ENCODE measurements at regions not wholly inside any gene's neighbourhood (a gene's known extent, or its start where the extent isn't known, plus 50 kb on each side); places are given as distances from the start of the nearest gene placed in this dataset.

DNA sequence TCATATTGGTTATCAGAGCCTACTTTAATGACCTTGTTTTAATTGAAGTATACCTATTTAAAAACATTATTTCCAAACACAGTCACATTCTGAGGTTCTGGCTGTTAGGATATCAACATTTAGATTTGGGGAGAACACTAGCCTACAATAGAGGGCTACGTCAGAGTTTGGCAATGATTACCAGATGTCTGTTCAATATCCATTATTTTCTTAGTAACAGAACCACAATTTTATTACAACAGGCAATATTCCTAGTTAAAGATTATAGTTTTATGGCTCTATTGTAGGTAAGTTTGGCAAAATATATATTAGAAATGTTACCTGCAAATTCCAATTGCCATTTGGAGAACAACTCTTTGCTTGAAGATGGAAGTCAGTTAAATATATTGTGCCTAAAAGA lies 1163.1 kb upstream of the MIR17HG start:
- no peak overlapping the region for H4K8ac ChIP-seq (ENCODE audit: low read depth, low read length)
- H3K4ac ChIP-seq (ENCODE audit: low read depth, low read length), result no peak overlapping the region
- no peak overlapping the region for H4K12ac ChIP-seq (ENCODE audit: low read depth, low read length)
- H3K27ac ChIP-seq (ENCODE audit: low read depth, low read length), result no peak overlapping the region
- H2AFZ ChIP-seq (ENCODE audit: insufficient read depth, low read length, poor library complexity), result no peak overlapping the region
- no peak overlapping the region for H3K18ac ChIP-seq (ENCODE audit: low read length)
- no peak overlapping the region for H2BK120ac ChIP-seq (ENCODE audit: insufficient read depth, low read length, poor library complexity)
- DNase-seq, result no peak
- H4K91ac ChIP-seq (ENCODE audit: low read depth, low read length), result no peak overlapping the region
- no peaks in the 10 kb centered on the region for H3K4me1 ChIP-seq (ENCODE audit: control insufficient read depth in 1 of 2, insufficient read depth in 2 of 2, low read length in 2 of 2)
- H3K4me2 ChIP-seq (ENCODE audit: low read length), result no peak overlapping the region
- H2AK5ac ChIP-seq (ENCODE audit: low read length), result no peak overlapping the region
- H2BK5ac ChIP-seq (ENCODE audit: low read depth, low read length, poor library complexity), result no peak overlapping the region
- no peaks in the 10 kb centered on the region for H3K79me1 ChIP-seq (ENCODE audit: low read length)
- H3K23ac ChIP-seq (ENCODE audit: low read length), result no peak overlapping the region
- H3K36me3 ChIP-seq (ENCODE audit: control insufficient read depth in 1 of 2, insufficient read depth in 2 of 2, low read length in 2 of 2), result no peaks in the 10 kb centered on the region
- no peak overlapping the region for H3K4me3 ChIP-seq (ENCODE audit: low read depth, low read length)
- no peaks in the 10 kb centered on the region for H3K79me2 ChIP-seq (ENCODE audit: control insufficient read depth, insufficient read depth, low read length, poor library complexity)
- H3K14ac ChIP-seq (ENCODE audit: low read length), result no peak overlapping the region
- no peak overlapping the region for H3K9ac ChIP-seq (ENCODE audit: low read length)
- no peaks in the 10 kb centered on the region for H3K27me3 ChIP-seq (ENCODE audit: insufficient read depth, low read length)
- no peaks in the 10 kb centered on the region for H3K9me3 ChIP-seq (ENCODE audit: insufficient read depth, low read depth, low read length)
- no CpG with 5 or more reads among the region's 1 CpG for WGBS (ENCODE audit: extremely low coverage, insufficient coverage, insufficient read length)
- H2BK12ac ChIP-seq (ENCODE audit: low read length), result no peak overlapping the region

GRCh38 chr13:90185734-90186133 lies 1161.8 kb upstream of the MIR17HG start:
- Histone ChIP-seq H2BK5ac (ENCODE audit: low read depth, low read length, poor library complexity) (no peak overlapping the region), H3K4me1 (ENCODE audit: control insufficient read depth in 1 of 2, insufficient read depth in 2 of 2, low read length in 2 of 2) (no peaks in the 10 kb centered on the region), H3K79me2 (ENCODE audit: control insufficient read depth, insufficient read depth, low read length, poor library complexity) (no peaks in the 10 kb centered on the region), H4K91ac (ENCODE audit: low read depth, low read length) (no peak overlapping the region), H3K23ac (ENCODE audit: low read length) (no peak overlapping the region), H3K4me2 (ENCODE audit: low read length) (no peak overlapping the region), H3K14ac (ENCODE audit: low read length) (no peak overlapping the region), H2AK5ac (ENCODE audit: low read length) (no peak overlapping the region), H2BK120ac (ENCODE audit: insufficient read depth, low read length, poor library complexity) (no peak overlapping the region), H2AFZ (ENCODE audit: insufficient read depth, low read length, poor library complexity) (no peak overlapping the region), H2BK12ac (ENCODE audit: low read length) (no peak overlapping the region), H3K27me3 (ENCODE audit: insufficient read depth, low read length) (no peaks in the 10 kb centered on the region), H3K36me3 (ENCODE audit: control insufficient read depth in 1 of 2, insufficient read depth in 2 of 2, low read length in 2 of 2) (no peaks in the 10 kb centered on the region), H3K4me3 (ENCODE audit: low read depth, low read length) (no peak overlapping the region), H3K4ac (ENCODE audit: low read depth, low read length) (no peak overlapping the region), H3K9me3 (ENCODE audit: insufficient read depth, low read depth, low read length) (no peaks in the 10 kb centered on the region), H3K27ac (ENCODE audit: low read depth, low read length) (no peak overlapping the region), H3K9ac (ENCODE audit: low read length) (no peak overlapping the region), H3K79me1 (ENCODE audit: low read length) (no peaks in the 10 kb centered on the region), H4K12ac (ENCODE audit: low read depth, low read length) (no peak overlapping the region), H3K18ac (ENCODE audit: low read length) (no peak overlapping the region), H4K8ac (ENCODE audit: low read depth, low read length) (no peak overlapping the region)
- DNase-seq, result no peak

GRCh38 chr13:90187478-90188350 lies 1159.8 kb upstream of the MIR17HG start:
- DNase-seq, result no peak
- H2BK120ac ChIP-seq (ENCODE audit: insufficient read depth, low read length, poor library complexity), result no peak overlapping the region
- H3K4me2 ChIP-seq (ENCODE audit: low read length), result no peak overlapping the region
- H4K91ac ChIP-seq (ENCODE audit: low read depth, low read length), result no peak overlapping the region
- H3K79me1 ChIP-seq (ENCODE audit: low read length), result no peaks in the 10 kb centered on the region
- H3K4me3 ChIP-seq (ENCODE audit: low read depth, low read length), result no peak overlapping the region
- H2BK5ac ChIP-seq (ENCODE audit: low read depth, low read length, poor library complexity), result no peak overlapping the region
- no peak overlapping the region for H4K12ac ChIP-seq (ENCODE audit: low read depth, low read length)
- no CpG with 5 or more reads among the region's 5 CpGs for WGBS (ENCODE audit: extremely low coverage, insufficient coverage, insufficient read length)
- no peak overlapping the region for H2AFZ ChIP-seq (ENCODE audit: insufficient read depth, low read length, poor library complexity)
- no peaks in the 10 kb centered on the region for H3K9me3 ChIP-seq (ENCODE audit: insufficient read depth, low read depth, low read length)
- no peaks in the 10 kb centered on the region for H3K4me1 ChIP-seq (ENCODE audit: control insufficient read depth in 1 of 2, insufficient read depth in 2 of 2, low read length in 2 of 2)
- no peak overlapping the region for H3K18ac ChIP-seq (ENCODE audit: low read length)
- H3K79me2 ChIP-seq (ENCODE audit: control insufficient read depth, insufficient read depth, low read length, poor library complexity), result no peaks in the 10 kb centered on the region
- no peak overlapping the region for H3K14ac ChIP-seq (ENCODE audit: low read length)
- H3K23ac ChIP-seq (ENCODE audit: low read length), result no peak overlapping the region
- H2BK12ac ChIP-seq (ENCODE audit: low read length), result no peak overlapping the region
- H3K27me3 ChIP-seq (ENCODE audit: insufficient read depth, low read length), result no peaks in the 10 kb centered on the region
- H3K27ac ChIP-seq (ENCODE audit: low read depth, low read length), result no peak overlapping the region
- no peak overlapping the region for H2AK5ac ChIP-seq (ENCODE audit: low read length)
- H4K8ac ChIP-seq (ENCODE audit: low read depth, low read length), result no peak overlapping the region
- H3K36me3 ChIP-seq (ENCODE audit: control insufficient read depth in 1 of 2, insufficient read depth in 2 of 2, low read length in 2 of 2), result no peaks in the 10 kb centered on the region
- H3K9ac ChIP-seq (ENCODE audit: low read length), result no peak overlapping the region
- no peak overlapping the region for H3K4ac ChIP-seq (ENCODE audit: low read depth, low read length)

DNA sequence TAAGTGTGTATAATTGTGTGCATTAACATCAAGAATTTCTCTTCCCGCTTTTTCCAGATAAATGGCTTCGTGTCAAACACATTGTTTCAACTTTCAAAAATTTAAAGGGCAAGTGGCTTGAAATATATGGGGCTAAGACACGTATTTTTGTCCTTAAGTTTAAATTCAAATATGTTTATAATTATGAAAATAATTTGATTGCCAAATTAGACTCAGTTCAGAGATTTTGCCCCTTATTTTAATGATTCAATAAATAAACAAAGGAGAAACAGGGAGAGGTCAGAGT lies 1159.2 kb upstream of the MIR17HG start:
- no peak overlapping the region for H4K12ac ChIP-seq (ENCODE audit: low read depth, low read length)
- no peak overlapping the region for H2BK12ac ChIP-seq (ENCODE audit: low read length)

More for the DNA sequence above, 1159.2 kb upstream of the MIR17HG start:
- no peak overlapping the region for H2BK5ac ChIP-seq (ENCODE audit: low read depth, low read length, poor library complexity)
- no peak overlapping the region for H3K18ac ChIP-seq (ENCODE audit: low read length)
- H4K91ac ChIP-seq (ENCODE audit: low read depth, low read length), result no peak overlapping the region
- H3K27ac ChIP-seq (ENCODE audit: low read depth, low read length), result no peak overlapping the region
- no peaks in the 10 kb centered on the region for H3K79me1 ChIP-seq (ENCODE audit: low read length)
- H3K36me3 ChIP-seq (ENCODE audit: control insufficient read depth in 1 of 2, insufficient read depth in 2 of 2, low read length in 2 of 2), result no peaks in the 10 kb centered on the region
- no peaks in the 10 kb centered on the region for H3K4me1 ChIP-seq (ENCODE audit: control insufficient read depth in 1 of 2, insufficient read depth in 2 of 2, low read length in 2 of 2)
- no peak overlapping the region for H3K9ac ChIP-seq (ENCODE audit: low read length)
- H2AFZ ChIP-seq (ENCODE audit: insufficient read depth, low read length, poor library complexity), result no peak overlapping the region
- no peaks in the 10 kb centered on the region for H3K9me3 ChIP-seq (ENCODE audit: insufficient read depth, low read depth, low read length)
- H3K27me3 ChIP-seq (ENCODE audit: insufficient read depth, low read length), result no peaks in the 10 kb centered on the region
- no peak overlapping the region for H3K4me2 ChIP-seq (ENCODE audit: low read length)
- H3K14ac ChIP-seq (ENCODE audit: low read length), result no peak overlapping the region
- no peaks in the 10 kb centered on the region for H3K79me2 ChIP-seq (ENCODE audit: control insufficient read depth, insufficient read depth, low read length, poor library complexity)
- H3K4me3 ChIP-seq (ENCODE audit: low read depth, low read length), result no peak overlapping the region
- DNase-seq, result no peak
- H3K23ac ChIP-seq (ENCODE audit: low read length), result no peak overlapping the region
- no peak overlapping the region for H2BK120ac ChIP-seq (ENCODE audit: insufficient read depth, low read length, poor library complexity)
- H2AK5ac ChIP-seq (ENCODE audit: low read length), result no peak overlapping the region
- WGBS (ENCODE audit: extremely low coverage, insufficient coverage, insufficient read length), result no CpG with 5 or more reads among the region's 3 CpGs
- no peak overlapping the region for H4K8ac ChIP-seq (ENCODE audit: low read depth, low read length)
- no peak overlapping the region for H3K4ac ChIP-seq (ENCODE audit: low read depth, low read length)

Measured in trophoblast cell (in vitro differentiated cells and primary cell).